ENCODE measurements at regions not wholly inside any gene's neighbourhood (a gene's known extent, or its start where the extent isn't known, plus 50 kb on each side); places are given as distances from the start of the nearest gene placed in this dataset.

GRCh38 chr15:37873336-37873735, 61.1 kb upstream of the TMCO5A start:
- no peak for TF ChIP-seq GABPA (IDR thresholded peaks at IDR 0.05 in 1 of 2, conservative IDR thresholded peaks at IDR 0.05 in 1 of 2)
- no peak for TF ChIP-seq FOXA1 (IDR thresholded peaks at IDR 0.05)
- TF ChIP-seq CTCF (IDR thresholded peaks at IDR 0.05; ENCODE audit: low read depth, low read length, missing input control), result no peak
- TF ChIP-seq, protein P1, sequence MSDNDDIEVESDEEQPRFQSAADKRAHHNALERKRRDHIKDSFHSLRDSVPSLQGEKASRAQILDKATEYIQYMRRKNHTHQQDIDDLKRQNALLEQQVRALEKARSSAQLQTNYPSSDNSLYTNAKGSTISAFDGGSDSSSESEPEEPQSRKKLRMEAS (IDR thresholded peaks at IDR 0.05), result no peak
- no peak for TF ChIP-seq EGR1 (IDR thresholded peaks at IDR 0.05; ENCODE audit: low read depth in 2 of 2)
- no peak for TF ChIP-seq HNF4G (IDR thresholded peaks at IDR 0.05)
- TF ChIP-seq ZBTB33 (IDR thresholded peaks at IDR 0.05), result no peak
- no peak for TF ChIP-seq RAD21 (IDR thresholded peaks at IDR 0.05)
- TF ChIP-seq YY1 (IDR thresholded peaks at IDR 0.05), result no peak
- TF ChIP-seq REST (IDR thresholded peaks at IDR 0.05), result no peak
- no peak for TF ChIP-seq TAF1 (conservative IDR thresholded peaks at IDR 0.05)
- TF ChIP-seq JUND (IDR thresholded peaks at IDR 0.05), result no peak
- TF ChIP-seq, protein P2, sequence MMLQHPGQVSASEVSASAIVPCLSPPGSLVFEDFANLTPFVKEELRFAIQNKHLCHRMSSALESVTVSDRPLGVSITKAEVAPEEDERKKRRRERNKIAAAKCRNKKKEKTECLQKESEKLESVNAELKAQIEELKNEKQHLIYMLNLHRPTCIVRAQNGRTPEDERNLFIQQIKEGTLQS (IDR thresholded peaks at IDR 0.05), result no peak
- TF ChIP-seq SP1 (IDR thresholded peaks at IDR 0.05), result no peak

Measured in liver (tissue), 3 donors.